ENCODE measurements at regions not wholly inside any gene's neighbourhood (a gene's known extent, or its start where the extent isn't known, plus 50 kb on each side); places are given as distances from the start of the nearest gene placed in this dataset.

- H3K9me2 ChIP-seq (ENCODE audit: insufficient read depth): no peaks in the 10 kb centered on the region
- no peaks in the 10 kb centered on the region for H3K79me2 ChIP-seq (ENCODE audit: insufficient read depth)
- no peaks in the 10 kb centered on the region for H3K9me3 ChIP-seq (ENCODE audit: low read depth)
- no peak overlapping the region for H3K4me3 ChIP-seq
- DNase-seq: no peak
- in situ Hi-C loops (cut with MboI): no loop called here
- H2AFZ ChIP-seq: no peak overlapping the region
- no peak overlapping the region for H3K27ac ChIP-seq
- no peak for TF ChIP-seq EZH2 (IDR thresholded peaks at IDR 0.05; ENCODE audit: insufficient read depth, poor library complexity, severe bottlenecking)
- no peak for TF ChIP-seq EZH2phosphoT487 (IDR thresholded peaks at IDR 0.05; ENCODE audit: insufficient read depth, low read depth)
- H4K20me1 ChIP-seq (ENCODE audit: insufficient read depth): no peaks in the 10 kb centered on the region
- WGBS, 2 experiments (ENCODE audit: low coverage in 1 of 2, low lambda C conversion rate in 2 of 2, missing lambda C conversion rate in 2 of 2): 81 to 82% methylated on average over 2 of the region's 2 CpGs
- no peaks in the 10 kb centered on the region for H3K4me1 ChIP-seq (ENCODE audit: insufficient read depth)
- no peaks in the 10 kb centered on the region for H3F3A ChIP-seq (ENCODE audit: insufficient read depth)
- no peaks in the 10 kb centered on the region for H3K27me3 ChIP-seq (replicated peaks; ENCODE audit: insufficient read depth)
- no peak overlapping the region for H3K9ac ChIP-seq
- no peaks in the 10 kb centered on the region for H3K36me3 ChIP-seq (ENCODE audit: low read depth)
- H3K4me2 ChIP-seq (ENCODE audit: unreplicated experiment): no peak overlapping the region
Measured at GRCh38 chr7:106196460-106197021, 84.4 kb upstream of the SYPL1 start.

- H2AFZ ChIP-seq: no peak overlapping the region
- no peak overlapping the region for H3K4me3 ChIP-seq
- no peaks in the 10 kb centered on the region for H3K27me3 ChIP-seq (replicated peaks; ENCODE audit: insufficient read depth)
- H3K9ac ChIP-seq: no peak overlapping the region
- H3K36me3 ChIP-seq (ENCODE audit: low read depth): no peaks in the 10 kb centered on the region
- H4K20me1 ChIP-seq (ENCODE audit: insufficient read depth): no peaks in the 10 kb centered on the region
- H3K9me3 ChIP-seq (ENCODE audit: low read depth): no peaks in the 10 kb centered on the region
- no peaks in the 10 kb centered on the region for H3K79me2 ChIP-seq (ENCODE audit: insufficient read depth)
- TF ChIP-seq EZH2phosphoT487 (IDR thresholded peaks at IDR 0.05; ENCODE audit: insufficient read depth, low read depth): no peak
- no peak for TF ChIP-seq EZH2 (IDR thresholded peaks at IDR 0.05; ENCODE audit: insufficient read depth, poor library complexity, severe bottlenecking)
- in situ Hi-C loops (cut with MboI): no loop called here
- 31 to 50% methylated on average over 1 of the region's 1 CpG for WGBS, 2 experiments (ENCODE audit: low coverage in 1 of 2, low lambda C conversion rate in 2 of 2, missing lambda C conversion rate in 2 of 2)
- DNase-seq: no peak
- no peaks in the 10 kb centered on the region for H3F3A ChIP-seq (ENCODE audit: insufficient read depth)
- H3K9me2 ChIP-seq (ENCODE audit: insufficient read depth): no peaks in the 10 kb centered on the region
- no peaks in the 10 kb centered on the region for H3K4me1 ChIP-seq (ENCODE audit: insufficient read depth)
- H3K27ac ChIP-seq: no peak overlapping the region
- no peak overlapping the region for H3K4me2 ChIP-seq (ENCODE audit: unreplicated experiment)
Measured at GRCh38 chr7:106193661-106194060, 81.5 kb upstream of the SYPL1 start.

- Histone ChIP-seq H3K9me2 (ENCODE audit: insufficient read depth) (no peaks in the 10 kb centered on the region), H3K4me1 (ENCODE audit: insufficient read depth) (no peaks in the 10 kb centered on the region), H2AFZ (no peak overlapping the region), H3K4me2 (ENCODE audit: unreplicated experiment) (no peak overlapping the region), H3K79me2 (ENCODE audit: insufficient read depth) (no peaks in the 10 kb centered on the region), H3F3A (ENCODE audit: insufficient read depth) (no peaks in the 10 kb centered on the region), H3K27ac (no peak overlapping the region), H3K36me3 (ENCODE audit: low read depth) (no peaks in the 10 kb centered on the region), H3K27me3 (replicated peaks; ENCODE audit: insufficient read depth) (no peaks in the 10 kb centered on the region), H3K9me3 (ENCODE audit: low read depth) (no peaks in the 10 kb centered on the region), H4K20me1 (ENCODE audit: insufficient read depth) (no peaks in the 10 kb centered on the region), H3K4me3 (no peak overlapping the region), H3K9ac (no peak overlapping the region)
- TF ChIP-seq EZH2 (IDR thresholded peaks at IDR 0.05; ENCODE audit: insufficient read depth, poor library complexity, severe bottlenecking): no peak
- no peak for TF ChIP-seq EZH2phosphoT487 (IDR thresholded peaks at IDR 0.05; ENCODE audit: insufficient read depth, low read depth)
- 85% methylated on average over 10 of the region's 10 CpGs for WGBS, 2 experiments (ENCODE audit: low coverage in 1 of 2, low lambda C conversion rate in 2 of 2, missing lambda C conversion rate in 2 of 2)
- no peak for DNase-seq
- in situ Hi-C loops (cut with MboI): no loop called here
Measured at GRCh38 chr7:106190589-106191330, 78.6 kb upstream of the SYPL1 start.

GRCh38 chr7:106187613-106188350, 75.7 kb upstream of the SYPL1 start:
- H4K20me1 ChIP-seq (ENCODE audit: insufficient read depth): no peaks in the 10 kb centered on the region
- 78% methylated on average over 9 of the region's 9 CpGs for WGBS, 2 experiments (ENCODE audit: low coverage in 1 of 2, low lambda C conversion rate in 2 of 2, missing lambda C conversion rate in 2 of 2)
- in situ Hi-C loops (cut with MboI): no loop called here

More at GRCh38 chr7:106187613-106188350, 75.7 kb upstream of the SYPL1 start:
- no peaks in the 10 kb centered on the region for H3K9me3 ChIP-seq (ENCODE audit: low read depth)
- DNase-seq: no peak
- no peaks in the 10 kb centered on the region for H3K4me1 ChIP-seq (ENCODE audit: insufficient read depth)
- TF ChIP-seq EZH2 (IDR thresholded peaks at IDR 0.05; ENCODE audit: insufficient read depth, poor library complexity, severe bottlenecking): no peak
- TF ChIP-seq EZH2phosphoT487 (IDR thresholded peaks at IDR 0.05; ENCODE audit: insufficient read depth, low read depth): no peak
- no peaks in the 10 kb centered on the region for H3K36me3 ChIP-seq (ENCODE audit: low read depth)
- H3K79me2 ChIP-seq (ENCODE audit: insufficient read depth): no peaks in the 10 kb centered on the region
- no peaks in the 10 kb centered on the region for H3K9me2 ChIP-seq (ENCODE audit: insufficient read depth)
- no peak overlapping the region for H3K9ac ChIP-seq
- no peaks in the 10 kb centered on the region for H3F3A ChIP-seq (ENCODE audit: insufficient read depth)
- no peaks in the 10 kb centered on the region for H3K27me3 ChIP-seq (replicated peaks; ENCODE audit: insufficient read depth)
- no peak overlapping the region for H2AFZ ChIP-seq
- no peak overlapping the region for H3K27ac ChIP-seq
- H3K4me2 ChIP-seq (ENCODE audit: unreplicated experiment): no peak overlapping the region
- H3K4me3 ChIP-seq: no peak overlapping the region
